WTC11 (cell line): ENCODE measurements at regions not wholly inside any gene's neighbourhood (a gene's known extent, or its start where the extent isn't known, plus 50 kb on each side); places are given as distances from the start of the nearest gene placed in this dataset.

Experiments
- ATAC-seq: fragments of 200-7000 bp; cut with Tn5 transposase; 2 replicates; pipeline ENCODE4 v1.10.0; 2021; ENCODE audit warnings: mild to moderate bottlenecking, moderate library complexity
- CTCF ChIA-PET: fragments of 300-600 bp; sonication (Branson Sonifier 250); formaldehyde crosslinking; loops from one replicate; lab custom pipeline; 2021; ENCODE audit warnings: antibody characterized with exemption; lab: Charles Lee
- POLR2A ChIA-PET: fragments of 350-600 bp; sonication (Branson Sonifier 250); formaldehyde crosslinking; loops from one replicate; lab custom pipeline; 2021; ENCODE audit warnings: antibody characterized with exemption; lab: Charles Lee
- DNase-seq: peaks from one replicate; pipeline ENCODE4 v3.0.0; 2021; ENCODE audit warnings: low spot score
- H3K27ac Mint-ChIP-seq: 2 replicates; pipeline ENCODE4 v1.8.0; 2021; ENCODE audit warnings: mixed read lengths
- H3K27me3 Mint-ChIP-seq: 2 replicates; pipeline ENCODE4 v1.8.0; 2021; ENCODE audit warnings: low read depth, mild to moderate bottlenecking, moderate library complexity, mixed read lengths
- H3K36me3 Mint-ChIP-seq: 2 replicates; pipeline ENCODE4 v1.8.0; 2021; ENCODE audit warnings: mixed read lengths
- H3K4me1 Mint-ChIP-seq: 2 replicates; pipeline ENCODE4 v1.8.0; 2022; ENCODE audit warnings: mixed read lengths
- H3K4me3 Mint-ChIP-seq: 2 replicates; pipeline ENCODE4 v1.8.0; 2021; ENCODE audit warnings: mild to moderate bottlenecking, moderate library complexity, mixed read lengths
- H3K9me3 Mint-ChIP-seq: 2 replicates; pipeline ENCODE4 v1.8.0; 2021; ENCODE audit warnings: mixed read lengths
- NR2C2 ChIP-seq: sonication (generic); formaldehyde crosslinking; IDR thresholded peaks from 2 replicates; pipeline ENCODE4 v1.8.0; 2022; ENCODE audit warnings: mild to moderate bottlenecking, missing genetic modification reagents
- TF ChIP-seq, protein P1 (sequence below): sonication (generic); formaldehyde crosslinking; IDR thresholded peaks from 2 replicates; pipeline ENCODE4 v1.8.1; 2023; ENCODE audit warnings: mild to moderate bottlenecking, missing genetic modification reagents, moderate library complexity

DNA sequence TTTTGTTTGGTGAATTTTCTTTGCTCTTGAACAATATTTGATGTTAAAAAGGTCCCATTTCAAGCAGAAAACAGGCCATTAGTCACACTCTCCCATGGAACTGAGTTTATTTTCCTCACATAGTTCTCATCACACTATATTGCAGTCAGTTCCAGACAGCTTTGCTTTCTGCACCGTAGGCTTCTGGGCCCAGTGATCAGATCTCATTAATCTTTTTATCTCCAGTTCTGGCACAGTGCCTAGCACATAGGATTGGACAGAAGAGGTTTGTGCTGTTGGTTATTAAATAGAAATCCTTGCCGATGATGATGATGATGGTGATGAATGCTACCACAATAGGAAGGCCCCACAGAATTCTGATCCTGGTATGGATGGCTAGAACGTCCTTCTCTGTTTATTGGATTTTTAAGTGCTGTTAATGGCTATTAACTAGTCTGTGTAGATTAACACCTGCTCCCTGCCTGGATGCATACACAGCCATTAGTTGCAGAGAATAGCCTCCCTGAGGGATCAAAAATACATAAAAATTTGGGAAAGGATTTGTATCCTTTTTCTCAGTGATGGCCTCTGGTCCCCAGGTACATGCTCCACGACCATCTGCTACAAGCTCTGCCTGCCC lies 52.0 kb upstream of the NTRK2 start:
- H3K4me1 Mint-ChIP-seq = peaks cover 17% of the 10 kb centered on the region
- CTCF ChIA-PET = interaction anchor here (1.2 kb wide), 1 partner anchor 51 kb away, joined by 3 read pairs; no protein-coding TSS in a partner anchor
- no peaks in the 10 kb centered on the region for H3K36me3 Mint-ChIP-seq
- H3K27ac Mint-ChIP-seq = no peak overlapping the region
- no peaks in the 10 kb centered on the region for H3K9me3 Mint-ChIP-seq
- H3K4me3 Mint-ChIP-seq = no peak overlapping the region
- peaks cover 5% of the 10 kb centered on the region for H3K27me3 Mint-ChIP-seq
- ATAC-seq (no peak), DNase-seq (no peak)
- TF ChIP-seq, protein P1, sequence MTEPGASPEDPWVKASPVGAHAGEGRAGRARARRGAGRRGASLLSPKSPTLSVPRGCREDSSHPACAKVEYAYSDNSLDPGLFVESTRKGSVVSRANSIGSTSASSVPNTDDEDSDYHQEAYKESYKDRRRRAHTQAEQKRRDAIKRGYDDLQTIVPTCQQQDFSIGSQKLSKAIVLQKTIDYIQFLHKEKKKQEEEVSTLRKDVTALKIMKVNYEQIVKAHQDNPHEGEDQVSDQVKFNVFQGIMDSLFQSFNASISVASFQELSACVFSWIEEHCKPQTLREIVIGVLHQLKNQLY = no peak
- no peak for TF ChIP-seq NR2C2 (CRISPR knock-in tag)
- POLR2A ChIA-PET = no interaction called here
